ENCODE measurements at regions not wholly inside any gene's neighbourhood (a gene's known extent, or its start where the extent isn't known, plus 50 kb on each side); places are given as distances from the start of the nearest gene placed in this dataset.

DNA sequence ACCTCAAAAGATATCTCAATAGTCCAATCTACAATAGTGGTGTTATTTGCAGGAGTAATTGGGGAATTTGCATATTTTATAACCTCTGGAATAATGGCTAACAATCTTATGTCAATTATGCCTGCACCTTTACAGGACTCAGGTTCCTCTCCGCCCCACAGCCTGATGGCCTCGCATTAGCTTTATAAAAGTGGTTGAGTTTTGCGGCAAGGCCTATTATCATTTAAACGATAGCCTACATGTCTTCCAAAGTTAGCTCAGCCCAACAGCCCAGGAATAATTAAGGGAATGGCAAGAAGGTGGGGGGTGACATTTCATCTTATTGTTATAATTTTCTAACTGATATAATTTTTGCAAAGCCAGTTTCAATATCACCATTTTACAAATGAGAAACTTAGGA lies 97.3 kb downstream of the RTP4 start:
- Histone ChIP-seq H3K27me3 (ENCODE audit: insufficient read depth, poor library complexity, severe bottlenecking) (no peaks in the 10 kb centered on the region), H3K27ac (replicated peaks) (no peak overlapping the region), H3K4me3 (replicated peaks; ENCODE audit: insufficient read depth, low read length) (no peak overlapping the region)
- DNase-seq (ENCODE audit: low read depth in 1 of 2, low spot score in 1 of 2) = no peak
- TF ChIP-seq GABPA (IDR thresholded peaks at IDR 0.05; ENCODE audit: low read depth) (no peak), SPI1 (IDR thresholded peaks at IDR 0.05; ENCODE audit: borderline replicate concordance, low read depth) (no peak), REST (IDR thresholded peaks at IDR 0.05; ENCODE audit: insufficient replicate concordance, low read depth) (no peak), POLR2AphosphoS5 (IDR thresholded peaks at IDR 0.05; ENCODE audit: low read depth) (no peak)
- TF ChIP-seq, protein P1, sequence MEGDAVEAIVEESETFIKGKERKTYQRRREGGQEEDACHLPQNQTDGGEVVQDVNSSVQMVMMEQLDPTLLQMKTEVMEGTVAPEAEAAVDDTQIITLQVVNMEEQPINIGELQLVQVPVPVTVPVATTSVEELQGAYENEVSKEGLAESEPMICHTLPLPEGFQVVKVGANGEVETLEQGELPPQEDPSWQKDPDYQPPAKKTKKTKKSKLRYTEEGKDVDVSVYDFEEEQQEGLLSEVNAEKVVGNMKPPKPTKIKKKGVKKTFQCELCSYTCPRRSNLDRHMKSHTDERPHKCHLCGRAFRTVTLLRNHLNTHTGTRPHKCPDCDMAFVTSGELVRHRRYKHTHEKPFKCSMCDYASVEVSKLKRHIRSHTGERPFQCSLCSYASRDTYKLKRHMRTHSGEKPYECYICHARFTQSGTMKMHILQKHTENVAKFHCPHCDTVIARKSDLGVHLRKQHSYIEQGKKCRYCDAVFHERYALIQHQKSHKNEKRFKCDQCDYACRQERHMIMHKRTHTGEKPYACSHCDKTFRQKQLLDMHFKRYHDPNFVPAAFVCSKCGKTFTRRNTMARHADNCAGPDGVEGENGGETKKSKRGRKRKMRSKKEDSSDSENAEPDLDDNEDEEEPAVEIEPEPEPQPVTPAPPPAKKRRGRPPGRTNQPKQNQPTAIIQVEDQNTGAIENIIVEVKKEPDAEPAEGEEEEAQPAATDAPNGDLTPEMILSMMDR (IDR thresholded peaks at IDR 0.05; ENCODE audit: insufficient read depth, low read length) = no peak

DNA sequence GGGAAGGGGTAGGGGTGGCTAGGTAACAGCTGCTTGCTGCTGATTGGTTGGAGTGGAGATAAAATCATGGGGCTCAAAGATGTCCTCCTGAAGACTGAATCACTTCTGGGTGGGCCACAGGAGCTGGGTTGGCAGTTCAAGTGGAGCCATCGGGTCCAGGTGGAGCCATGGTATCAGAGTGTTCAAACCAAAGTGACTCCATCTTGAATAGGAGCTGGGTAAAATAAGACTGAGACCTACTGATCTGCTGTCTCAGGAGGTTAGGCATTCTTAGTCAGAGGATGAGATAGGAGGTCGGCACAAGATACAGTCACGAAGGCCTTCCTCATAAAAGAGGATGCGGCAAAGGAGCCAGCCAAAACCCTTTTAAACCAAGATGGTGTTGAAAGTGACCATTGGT lies 96.5 kb downstream of the RTP4 start:
- DNase-seq (ENCODE audit: low read depth in 1 of 2, low spot score in 1 of 2) = no peak
- Histone ChIP-seq H3K4me3 (replicated peaks; ENCODE audit: insufficient read depth, low read length) (no peak overlapping the region), H3K27ac (replicated peaks) (no peak overlapping the region), H3K27me3 (ENCODE audit: insufficient read depth, poor library complexity, severe bottlenecking) (no peaks in the 10 kb centered on the region)
- no peak for TF ChIP-seq REST (IDR thresholded peaks at IDR 0.05; ENCODE audit: insufficient replicate concordance, low read depth)
- TF ChIP-seq POLR2AphosphoS5 (IDR thresholded peaks at IDR 0.05; ENCODE audit: low read depth) = no peak
- TF ChIP-seq, protein P1 (IDR thresholded peaks at IDR 0.05; ENCODE audit: insufficient read depth, low read length) = no peak
- no peak for TF ChIP-seq SPI1 (IDR thresholded peaks at IDR 0.05; ENCODE audit: borderline replicate concordance, low read depth)
- no peak for TF ChIP-seq GABPA (IDR thresholded peaks at IDR 0.05; ENCODE audit: low read depth)

GRCh38 chr3:187458921-187459320 lies 90.7 kb downstream of the RTP4 start:
- DNase-seq (ENCODE audit: low read depth in 1 of 2, low spot score in 1 of 2) = no peak
- no peak for TF ChIP-seq SPI1 (IDR thresholded peaks at IDR 0.05; ENCODE audit: borderline replicate concordance, low read depth)
- Histone ChIP-seq H3K4me3 (replicated peaks; ENCODE audit: insufficient read depth, low read length) (no peak overlapping the region), H3K27ac (replicated peaks) (no peak overlapping the region), H3K27me3 (ENCODE audit: insufficient read depth, poor library complexity, severe bottlenecking) (peaks cover 2% of the 10 kb centered on the region)

DNA sequence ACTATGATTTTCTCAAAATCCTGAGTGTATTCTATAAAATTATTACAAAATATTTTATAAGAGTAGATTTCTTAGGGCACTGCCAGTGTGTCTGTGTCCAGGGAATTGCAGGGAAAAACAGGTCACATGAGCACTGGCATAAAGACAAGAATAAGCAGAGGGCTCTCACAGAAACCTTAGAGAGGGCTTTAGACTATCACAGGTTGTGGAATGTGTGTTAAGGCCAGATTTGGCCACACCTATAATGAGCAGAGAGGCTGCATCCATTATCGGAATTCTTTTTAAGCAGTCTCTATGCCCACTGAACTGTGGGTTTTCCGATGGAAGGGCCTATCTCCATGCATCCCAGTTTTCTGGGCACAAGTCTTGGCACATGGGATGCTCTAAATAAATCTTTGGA lies 90.2 kb downstream of the RTP4 start:
- H3K27ac ChIP-seq (replicated peaks) = no peak overlapping the region
- no peak for DNase-seq (ENCODE audit: low read depth in 1 of 2, low spot score in 1 of 2)
- H3K27me3 ChIP-seq (ENCODE audit: insufficient read depth, poor library complexity, severe bottlenecking) = peaks cover 2% of the 10 kb centered on the region

More for the DNA sequence above, 90.2 kb downstream of the RTP4 start:
- H3K4me3 ChIP-seq (replicated peaks; ENCODE audit: insufficient read depth, low read length) = no peak overlapping the region
- TF ChIP-seq REST (IDR thresholded peaks at IDR 0.05; ENCODE audit: insufficient replicate concordance, low read depth) (no peak), POLR2AphosphoS5 (IDR thresholded peaks at IDR 0.05; ENCODE audit: low read depth) (no peak), GABPA (IDR thresholded peaks at IDR 0.05; ENCODE audit: low read depth) (no peak), SPI1 (IDR thresholded peaks at IDR 0.05; ENCODE audit: borderline replicate concordance, low read depth) (no peak)
- TF ChIP-seq, protein P1 (IDR thresholded peaks at IDR 0.05; ENCODE audit: insufficient read depth, low read length) = no peak

Measured in HL-60 (cell line).